Right lobe of liver (tissue), 6 donors: ENCODE measurements at regions not wholly inside any gene's neighbourhood (a gene's known extent, or its start where the extent isn't known, plus 50 kb on each side); places are given as distances from the start of the nearest gene placed in this dataset.

Experiments
- ATAC-seq, 4 donors: fragments of 200-7000 bp; cut with Tn5 transposase; one replicate each; pipeline ENCODE4 v1.9.1; 2020; ENCODE audit warnings: mild to moderate bottlenecking in 4 of 4, moderate library complexity in 4 of 4
- DNase-seq, 3 donors: peaks; one replicate each; pipeline ENCODE4 v3.0.0-alpha.2; 2020
- H3K27ac ChIP-seq, 3 donors: fragments of 200-600 bp; one replicate each; pipeline ENCODE4 v1.8.0; 2022
- H3K27me3 ChIP-seq, 2 donors: fragments of 200-600 bp; one replicate each; pipeline ENCODE4 v1.8.0; 2022
- H3K36me3 ChIP-seq, 4 donors: fragments of 200-600 bp; sonication (generic) in 1 of 4; one replicate each; pipeline versions ENCODE4 v1.5.1 to v1.8.0; 2017 to 2022; ENCODE audit warnings: control low read depth in 1 of 4
- H3K4me1 ChIP-seq, 4 donors: fragments of 200-600 bp; sonication (generic) in 1 of 4; one replicate each; pipeline versions ENCODE4 v1.5.1 to v1.8.0; 2017 to 2022; ENCODE audit warnings: control low read depth in 1 of 4
- H3K4me3 ChIP-seq, 3 donors: fragments of 200-600 bp; one replicate each; pipeline ENCODE4 v1.8.0; 2022
- H3K9me3 ChIP-seq, 4 donors: fragments of 200-600 bp; sonication (generic) in 1 of 4; one replicate each; pipeline versions ENCODE4 v1.5.1 to v1.8.0; 2017 to 2022; ENCODE audit warnings: control low read depth in 1 of 4
- CTCF ChIP-seq, 4 donors: fragments of 200-600 bp in 3 of 4; fragments of 450-650 bp in 1 of 4; IDR thresholded peaks; one replicate each; pipeline versions ENCODE4 v1.5.1 to v1.8.0; 2016 to 2022; ENCODE audit warnings: antibody characterized with exemption in 4 of 4, mild to moderate bottlenecking in 2 of 4
- POLR2A ChIP-seq: fragments of 450-650 bp; IDR thresholded peaks from one replicate; pipeline ENCODE4 v1.6.1; 2017; ENCODE audit warnings: antibody characterized with exemption, mild to moderate bottlenecking
- WGBS: methylation state at CpG from one replicate; pipeline ENCODE4 v1.1.6; 2018; ENCODE audit warnings: low coverage, low lambda C conversion rate; ENCODE audit not compliant: insufficient coverage; ENCODE audit errors: missing lambda C conversion rate; 5-methylcytosine and 5-hydroxymethylcytosine counted together
- intact Hi-C, 2 donors: fragments of 100-400 bp; cut with DNase I; formaldehyde crosslinking; loops; one replicate each; pipeline versions ENCODE4 v1.11.2 to v1.14.1; 2022
- donor health status: DM: no; HTN: yes; CAD: no.
- donor health status: DM: no; HTN: no; CAD: no.
- donor health status: DM: no; HTN: no; CAD: no.
- donor health status: DM: no; HTN: yes; CAD: no.
- donor health status: DM: no; HTN: yes; CAD: no.

GRCh38 chr10:63751836-63752235 lies 230.6 kb downstream of the REEP3 start:
- no peaks in the 10 kb centered on the region for H3K27me3 ChIP-seq
- TF ChIP-seq POLR2A (no peak), CTCF (IDR thresholded peaks at IDR 0.05) (no peak)
- H3K4me3 ChIP-seq = no peak overlapping the region
- no peak overlapping the region for H3K27ac ChIP-seq
- no peaks in the 10 kb centered on the region for H3K4me1 ChIP-seq
- intact Hi-C loops = no loop called here
- DNase-seq (no peak), ATAC-seq (no peak)
- no peaks in the 10 kb centered on the region for H3K36me3 ChIP-seq
- H3K9me3 ChIP-seq = no peaks in the 10 kb centered on the region

GRCh38 chr10:63752318-63752717 lies 231.1 kb downstream of the REEP3 start:
- no peak overlapping the region for H3K27ac ChIP-seq

GRCh38 chr10:63753808-63754207 lies 232.6 kb downstream of the REEP3 start:
- intact Hi-C loops = no loop called here
- H3K27me3 ChIP-seq = no peaks in the 10 kb centered on the region
- no peak for TF ChIP-seq POLR2A
- TF ChIP-seq CTCF (IDR thresholded peaks at IDR 0.05) = no peak

More at GRCh38 chr10:63752318-63752717, 231.1 kb downstream of the REEP3 start:
- WGBS = 70% methylated on average over 2 of the region's 6 CpGs
- Histone ChIP-seq H3K9me3 (no peaks in the 10 kb centered on the region), H3K36me3 (no peaks in the 10 kb centered on the region), H3K4me3 (no peak overlapping the region), H3K4me1 (no peaks in the 10 kb centered on the region), H3K27me3 (no peaks in the 10 kb centered on the region)
- TF ChIP-seq POLR2A (no peak), CTCF (IDR thresholded peaks at IDR 0.05) (no peak)
- DNase-seq = no peak
- intact Hi-C loops = no loop called here
- no peak for ATAC-seq

GRCh38 chr10:63755441-63755840 lies 234.2 kb downstream of the REEP3 start:
- ATAC-seq (no peak), DNase-seq (no peak)
- H3K36me3 ChIP-seq = no peaks in the 10 kb centered on the region
- no peak overlapping the region for H3K4me3 ChIP-seq
- H3K9me3 ChIP-seq = no peaks in the 10 kb centered on the region
- TF ChIP-seq POLR2A (no peak), CTCF (IDR thresholded peaks at IDR 0.05) (no peak)
- 100% methylated on average over 2 of the region's 2 CpGs for WGBS
- H3K27me3 ChIP-seq = no peaks in the 10 kb centered on the region
- no peak overlapping the region for H3K27ac ChIP-seq
- intact Hi-C loops = no loop called here
- H3K4me1 ChIP-seq = no peaks in the 10 kb centered on the region

More at GRCh38 chr10:63753808-63754207, 232.6 kb downstream of the REEP3 start:
- H3K36me3 ChIP-seq = no peaks in the 10 kb centered on the region
- ATAC-seq (no peak), DNase-seq (no peak)
- H3K4me3 ChIP-seq = no peak overlapping the region
- H3K27ac ChIP-seq = no peak overlapping the region
- no peaks in the 10 kb centered on the region for H3K4me1 ChIP-seq
- 42% methylated on average over 2 of the region's 2 CpGs for WGBS
- H3K9me3 ChIP-seq = no peaks in the 10 kb centered on the region

GRCh38 chr10:63757067-63757466 lies 235.9 kb downstream of the REEP3 start:
- TF ChIP-seq CTCF (IDR thresholded peaks at IDR 0.05) (no peak), POLR2A (no peak)
- WGBS = 75% methylated on average over 2 of the region's 2 CpGs
- DNase-seq (no peak), ATAC-seq (no peak)
- Histone ChIP-seq H3K4me1 (no peaks in the 10 kb centered on the region), H3K27ac (no peak overlapping the region), H3K27me3 (no peaks in the 10 kb centered on the region), H3K9me3 (no peaks in the 10 kb centered on the region), H3K36me3 (no peaks in the 10 kb centered on the region), H3K4me3 (no peak overlapping the region)
- intact Hi-C loops = no loop called here
